HG02610 (cell line): ENCODE measurements at regions not wholly inside any gene's neighbourhood (a gene's known extent, or its start where the extent isn't known, plus 50 kb on each side); places are given as distances from the start of the nearest gene placed in this dataset.
"Not testable (repeated sequence)": the region's sequence is repeated elsewhere in the genome, so short reads cannot be mapped to it uniquely, and the experiment has no call there.

Source experiments
- ATAC-seq: cut with Tn5 transposase; IDR thresholded peaks from one replicate; pipeline ENCODE4 v1.9.1; 2021; ENCODE audit warnings: mild to moderate bottlenecking, moderate library complexity; ENCODE audit not compliant: unreplicated experiment

DNA sequence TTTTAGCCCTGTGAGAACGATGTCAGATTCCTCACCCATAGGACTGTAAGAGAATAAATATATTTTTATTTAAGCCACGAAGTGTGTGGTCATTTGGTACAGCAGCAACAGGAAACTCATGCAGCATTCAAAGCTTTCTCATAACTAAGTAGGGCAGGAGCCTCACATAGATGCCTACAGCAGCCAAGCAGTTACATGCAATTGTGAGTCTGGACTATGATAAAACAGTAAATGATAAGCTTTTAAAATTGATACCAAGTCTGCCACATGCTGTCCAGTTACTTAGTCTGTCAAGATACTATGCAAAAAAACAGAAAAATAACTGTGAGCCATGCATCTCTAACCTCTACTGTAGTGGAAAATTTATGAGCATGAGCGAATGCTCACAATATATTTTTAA is 359.6 kb downstream of the HS3ST1 start:
- no peak for ATAC-seq

DNA sequence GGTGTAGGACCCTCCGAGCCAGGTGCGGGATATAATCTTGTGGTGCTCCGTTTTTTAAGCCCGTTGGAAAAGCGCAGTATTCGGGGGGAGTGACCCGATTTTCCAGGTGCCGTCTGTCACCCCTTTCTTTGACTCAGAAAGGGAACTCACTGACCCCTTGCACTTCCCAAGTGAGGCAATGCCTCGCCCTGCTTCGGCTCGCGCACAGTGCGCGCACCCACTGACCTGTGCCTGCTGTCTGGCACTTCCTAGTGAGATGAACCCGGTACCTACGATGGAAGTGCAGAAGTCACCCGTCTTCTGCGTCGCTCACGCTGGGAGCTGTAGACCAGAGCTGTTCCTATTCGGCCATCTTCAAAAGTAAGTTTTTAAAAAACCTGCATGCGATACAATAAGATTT is 362.1 kb downstream of the HS3ST1 start:
- not testable (repeated sequence) for ATAC-seq

DNA sequence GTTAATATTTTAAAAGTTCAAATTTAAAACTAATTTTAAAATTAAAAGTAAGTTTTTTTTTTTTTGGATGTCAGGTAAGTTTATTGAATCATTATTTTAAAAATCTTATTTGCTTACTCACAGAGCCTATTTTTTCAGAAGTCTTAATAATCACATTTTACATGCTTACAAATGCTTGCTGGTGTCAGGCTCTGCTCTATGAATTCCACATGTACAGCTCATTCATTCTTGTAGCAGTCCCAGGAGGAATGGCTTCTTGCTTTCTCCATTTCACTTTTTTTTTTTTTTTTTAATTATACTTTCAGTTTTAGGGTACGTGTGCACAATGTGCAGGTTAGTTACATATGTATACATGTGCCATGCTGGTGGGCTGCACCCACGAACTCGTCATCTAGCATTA is 368.1 kb downstream of the HS3ST1 start:
- not testable (repeated sequence) for ATAC-seq

DNA sequence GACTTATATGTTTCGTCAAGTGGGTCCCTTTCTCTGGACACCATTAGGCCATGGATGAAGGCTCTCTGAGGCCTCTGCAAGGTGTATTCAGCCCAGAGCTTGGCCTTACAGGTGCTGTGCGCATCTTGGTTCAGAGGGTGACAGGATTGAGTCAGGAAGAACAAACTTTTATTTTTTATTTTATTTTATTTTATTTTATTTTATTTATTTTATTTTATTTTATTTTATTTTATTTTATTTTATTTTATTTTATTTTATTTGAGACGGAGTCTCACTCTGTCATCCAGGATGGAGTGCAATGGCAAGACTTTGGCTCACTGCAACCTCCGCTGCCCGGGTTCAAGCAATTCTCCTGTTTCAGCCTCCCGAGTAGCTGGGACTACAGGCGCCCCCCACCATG is 370.4 kb upstream of the CLNK start:
- not testable (repeated sequence) for ATAC-seq

DNA sequence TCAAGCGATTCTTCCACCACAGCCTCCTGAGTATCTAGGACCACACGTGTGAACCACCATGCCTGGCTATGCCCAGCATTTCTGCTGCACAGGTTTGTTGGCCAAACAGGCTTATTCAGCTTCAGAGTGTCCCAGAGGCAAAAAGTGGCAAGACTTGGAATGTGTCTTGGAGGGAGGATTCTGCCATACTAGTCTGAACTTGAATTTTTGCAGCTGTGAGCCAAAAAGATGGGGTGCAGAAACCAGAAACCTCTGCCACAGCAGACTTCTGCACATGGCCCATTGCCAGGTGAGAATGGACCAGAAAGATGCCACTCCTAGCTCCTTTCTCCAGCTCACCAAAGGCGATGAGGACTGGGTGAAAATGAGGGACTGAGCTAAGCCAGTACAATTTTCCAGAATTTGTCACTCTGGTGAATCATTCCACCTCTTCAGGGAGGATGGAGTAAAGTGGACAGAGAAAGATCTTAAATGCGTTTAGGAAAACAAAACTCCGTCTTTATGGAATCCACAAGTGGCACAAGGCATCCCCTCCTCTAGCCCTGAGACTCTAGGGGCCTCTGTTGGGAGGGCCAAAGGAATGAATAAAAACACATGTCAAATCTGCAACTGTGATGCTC is 369.1 kb upstream of the CLNK start:
- ATAC-seq = no peak

DNA sequence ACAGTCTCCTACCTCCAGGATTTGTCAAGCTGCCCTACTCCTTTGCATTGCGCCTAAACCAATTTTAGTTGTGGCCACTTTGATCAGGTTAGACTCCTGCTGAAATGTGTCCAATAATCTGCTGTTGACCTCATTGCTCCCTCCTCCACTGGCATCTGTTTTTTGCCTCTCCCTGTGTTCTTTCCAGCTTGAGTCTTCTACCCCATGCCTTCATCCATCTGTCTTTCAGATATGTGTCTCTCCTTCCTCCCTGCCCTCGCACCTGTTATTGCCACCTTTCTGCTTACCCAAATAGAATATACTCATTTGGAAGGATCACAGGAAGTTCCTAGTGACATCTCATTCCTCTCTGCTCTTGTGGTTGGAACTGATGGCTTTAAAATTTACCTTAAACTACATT is 366.6 kb upstream of the CLNK start:
- no peak for ATAC-seq

DNA sequence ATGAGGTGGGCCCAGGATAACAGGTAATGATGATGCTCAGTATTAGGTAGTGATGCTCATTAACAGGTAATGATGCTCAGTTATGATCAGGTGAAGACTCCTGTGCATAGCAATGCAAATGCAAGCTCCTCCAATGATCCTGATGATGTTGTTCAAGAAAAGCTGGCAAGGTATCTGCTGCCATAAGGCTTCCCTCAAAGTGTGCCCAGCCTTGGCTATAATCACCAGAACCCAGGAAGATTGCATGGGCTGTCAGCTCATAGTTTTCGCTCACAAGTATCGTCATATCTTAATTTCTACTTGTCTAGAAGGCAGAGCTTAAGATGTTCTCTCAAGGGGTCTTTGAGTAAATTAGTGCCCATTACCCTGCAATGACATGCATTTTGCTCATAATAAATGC is 366.2 kb upstream of the CLNK start:
- no peak for ATAC-seq

DNA sequence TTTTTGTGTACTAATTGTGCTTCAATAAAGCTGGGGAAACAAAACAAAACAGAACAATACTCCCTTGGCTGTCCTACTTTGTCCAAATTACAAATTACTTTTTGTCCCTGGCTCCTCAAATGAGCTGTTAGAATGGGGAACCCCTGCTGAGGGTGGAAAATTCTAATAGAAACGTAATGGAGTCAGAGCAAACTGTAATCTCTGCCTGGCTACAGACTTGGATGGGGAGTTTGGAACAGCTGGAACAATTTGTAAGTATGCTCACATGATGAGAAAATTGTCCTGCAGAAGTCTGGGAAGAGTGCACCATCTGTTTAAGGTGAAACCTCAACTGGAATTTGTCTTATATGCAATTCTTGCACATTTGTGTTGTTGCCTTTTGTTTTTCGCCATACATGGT is 364.4 kb upstream of the CLNK start:
- ATAC-seq = no peak

DNA sequence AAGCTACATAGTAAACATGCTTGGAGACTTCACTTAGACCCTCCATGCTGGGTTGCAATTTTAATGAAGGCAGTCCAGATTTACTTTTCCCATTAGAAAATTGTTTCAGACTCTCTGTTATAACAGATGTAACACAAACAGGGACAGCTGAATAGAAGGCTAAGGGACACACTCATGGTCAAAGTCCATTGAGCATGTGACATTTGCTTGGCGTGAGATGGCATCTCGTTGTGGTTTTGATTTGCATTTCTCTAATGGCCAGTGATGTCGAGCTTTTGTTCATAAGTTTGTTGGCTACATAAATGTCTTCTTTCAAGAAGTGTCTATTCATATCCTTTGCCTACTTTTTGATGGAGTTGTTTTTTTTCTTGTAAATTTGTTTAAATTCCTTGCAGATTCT is 358.2 kb upstream of the CLNK start:
- no peak for ATAC-seq

DNA sequence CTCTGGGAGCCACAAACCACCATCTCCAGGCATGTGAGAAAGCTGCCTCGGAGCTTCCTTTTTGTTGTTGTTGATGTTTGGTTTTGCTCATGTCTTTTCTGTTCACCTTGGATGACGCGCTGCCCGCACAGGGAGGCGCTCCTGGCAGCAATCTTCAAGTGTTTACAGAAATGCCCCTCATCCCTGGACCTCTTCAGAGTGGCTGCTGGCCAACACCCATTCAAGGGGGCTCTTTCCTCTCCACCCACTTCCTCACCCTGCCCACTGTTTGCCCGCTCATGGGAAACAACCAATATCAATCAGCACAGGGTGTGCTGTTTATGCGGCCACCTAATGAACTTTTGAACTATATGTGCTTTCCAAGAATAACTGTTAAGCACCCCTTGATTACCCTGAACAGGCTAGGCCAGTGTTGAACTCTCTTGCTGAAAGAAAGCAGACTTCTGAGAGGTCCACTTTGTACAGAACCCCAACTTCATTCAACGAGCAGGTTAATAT is 355.1 kb upstream of the CLNK start:
- ATAC-seq = no peak

DNA sequence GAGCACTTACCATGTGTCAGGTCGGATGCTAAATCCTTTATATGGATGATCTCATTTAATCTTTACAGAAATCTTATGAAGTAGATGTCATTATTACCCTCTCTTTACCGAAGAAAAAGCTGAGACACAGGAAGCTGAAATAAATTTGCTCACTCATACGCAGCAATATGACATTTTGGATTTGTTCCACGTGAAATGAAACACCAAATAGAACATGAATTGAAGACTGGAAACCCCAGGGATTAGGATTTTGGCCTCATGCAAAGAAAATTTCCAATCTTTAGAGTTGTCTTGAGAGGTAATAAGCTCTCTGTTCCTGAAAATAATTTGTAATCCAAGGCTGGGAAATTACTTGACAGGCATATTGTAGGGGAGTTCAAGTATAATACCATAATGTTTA is 354.4 kb upstream of the CLNK start:
- no peak for ATAC-seq

DNA sequence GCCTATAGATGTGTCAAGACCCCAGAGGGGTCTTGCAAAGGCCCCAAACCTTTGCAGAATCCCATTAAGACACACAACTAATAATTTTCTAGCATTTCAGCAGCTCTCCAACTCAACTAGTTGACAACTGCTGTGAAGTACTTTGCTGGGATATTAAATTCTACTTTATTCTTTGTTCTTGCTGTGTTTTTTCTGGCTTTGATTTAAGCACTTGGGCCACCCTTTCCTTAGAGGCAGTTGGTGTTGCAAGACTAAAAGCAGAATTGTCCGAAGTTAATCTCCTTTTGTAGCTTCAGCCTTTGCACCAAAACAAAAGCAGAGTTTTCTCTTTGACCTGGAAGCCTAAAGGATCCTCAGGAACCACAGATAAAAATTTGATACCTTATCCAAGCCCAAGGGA is 353.1 kb upstream of the CLNK start:
- ATAC-seq = no peak

DNA sequence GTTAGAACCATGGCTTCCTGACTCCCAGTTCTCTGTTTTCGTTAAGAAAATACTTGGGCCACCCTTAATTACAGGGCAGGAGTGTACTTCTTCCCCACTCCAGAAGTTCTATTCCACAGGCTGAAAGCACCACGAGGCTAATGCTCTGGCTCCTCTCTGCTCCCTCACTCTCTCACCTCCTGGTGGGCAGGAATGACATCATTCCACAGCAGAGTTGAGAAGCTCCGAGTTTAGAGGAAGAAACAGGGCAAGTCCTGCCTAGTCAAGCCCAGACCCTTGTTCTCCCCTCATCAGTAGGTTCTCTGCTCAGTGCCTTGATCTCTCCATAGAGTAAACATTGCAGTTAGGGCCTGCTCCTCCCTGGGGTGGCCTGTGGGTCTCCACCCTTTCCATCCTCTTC is 343.8 kb upstream of the CLNK start:
- ATAC-seq = no peak

DNA sequence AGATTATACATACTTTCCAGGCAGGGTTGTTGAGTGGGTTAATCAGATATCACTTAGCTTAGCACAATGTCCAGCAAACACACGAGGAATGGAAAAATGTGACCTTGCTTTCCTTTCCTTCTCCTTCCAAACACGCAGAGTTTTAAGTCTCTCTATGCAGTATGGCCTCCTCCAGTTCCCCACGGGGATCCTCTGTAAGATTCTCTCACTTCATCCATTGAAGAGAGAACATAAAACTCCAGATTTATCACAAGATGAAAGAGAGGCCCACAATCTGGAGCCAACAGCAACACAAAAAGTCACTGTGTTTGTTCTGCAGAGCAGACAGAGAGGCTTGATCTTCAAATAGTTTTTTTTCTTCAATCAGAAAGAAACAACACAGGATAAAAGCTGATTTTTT is 336.8 kb upstream of the CLNK start:
- no peak for ATAC-seq

DNA sequence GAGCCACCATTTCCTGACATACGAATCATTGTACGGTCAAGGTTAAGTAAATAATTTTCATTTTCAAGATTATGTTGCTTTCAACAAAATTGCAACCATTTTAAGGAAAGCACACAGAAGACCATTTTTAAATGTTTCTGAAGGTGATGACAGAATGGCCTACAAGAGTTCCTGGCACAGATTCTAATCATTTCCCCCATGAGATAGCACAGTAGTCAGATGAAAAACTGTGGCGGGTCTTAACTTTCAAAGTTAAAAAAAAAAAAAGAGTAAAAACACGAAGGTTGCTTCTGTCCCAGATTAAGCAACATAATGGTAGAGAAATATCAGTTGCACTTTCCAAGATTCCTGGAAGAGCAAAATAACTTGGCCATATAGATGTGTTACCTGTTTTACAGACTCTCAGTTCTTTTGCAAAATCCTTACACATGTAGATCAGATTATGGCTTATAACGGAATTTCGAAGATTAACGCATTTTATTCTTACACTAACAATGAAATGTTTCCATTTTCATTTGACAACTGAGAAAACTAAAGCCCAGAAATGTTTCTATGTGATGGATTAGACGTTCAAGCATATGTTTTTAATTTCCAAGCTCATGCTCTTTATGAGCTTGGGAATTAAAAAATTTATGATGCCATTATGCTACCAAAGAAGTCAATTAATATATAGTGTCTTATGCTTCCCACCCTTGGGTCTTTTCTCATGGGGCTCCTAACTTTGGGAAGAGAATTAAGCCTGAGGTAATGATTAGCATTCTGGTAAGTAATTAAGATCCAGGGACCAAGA is 335.1 kb upstream of the CLNK start:
- ATAC-seq = no peak

DNA sequence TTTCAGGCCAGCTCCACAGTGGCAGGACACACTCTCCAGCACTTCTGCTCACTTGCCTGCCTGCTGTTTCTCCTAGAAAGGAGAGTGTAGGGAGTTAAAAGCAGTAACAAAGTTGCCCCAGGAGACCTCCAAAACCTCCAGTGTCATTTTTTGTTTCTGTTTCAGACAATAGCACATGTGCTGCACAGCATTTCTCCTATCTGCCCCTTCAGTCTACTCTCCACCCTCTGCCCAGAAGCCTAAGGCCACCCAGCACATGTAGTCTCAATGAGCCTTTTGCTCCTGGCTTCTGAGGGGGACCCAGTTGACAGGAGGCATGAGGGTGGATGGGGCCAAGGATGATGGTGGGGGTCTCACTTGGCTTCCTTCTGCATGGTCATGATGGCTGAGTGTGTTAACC is 329.6 kb upstream of the CLNK start:
- ATAC-seq = no peak

DNA sequence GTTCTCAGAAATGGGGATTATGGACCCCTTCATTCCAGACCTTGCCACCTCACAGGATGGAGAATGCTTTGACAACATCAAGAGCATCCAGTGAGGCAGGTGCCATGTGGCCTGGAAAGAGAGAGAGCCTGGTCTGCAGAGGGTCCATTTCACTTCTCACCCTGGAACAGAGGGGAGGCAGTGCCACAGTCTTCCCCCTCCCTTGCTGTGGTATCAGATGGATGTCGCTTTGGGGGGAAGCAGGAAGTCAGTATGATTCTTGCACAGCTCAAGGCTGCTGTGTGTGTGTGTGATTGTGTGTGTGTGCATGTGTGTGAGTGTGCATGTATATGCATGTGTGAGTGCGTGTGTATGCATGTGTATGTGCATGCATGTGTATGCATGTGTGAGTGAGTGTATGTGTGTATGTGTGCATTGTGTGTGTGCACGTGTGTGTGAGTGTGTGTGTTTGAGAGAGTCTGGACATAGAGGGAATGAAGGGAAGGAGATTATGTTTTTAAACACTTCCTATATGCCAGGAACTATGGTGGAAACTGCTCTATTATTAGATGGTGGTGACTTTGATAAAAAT is 328.6 kb upstream of the CLNK start:
- ATAC-seq = no peak

DNA sequence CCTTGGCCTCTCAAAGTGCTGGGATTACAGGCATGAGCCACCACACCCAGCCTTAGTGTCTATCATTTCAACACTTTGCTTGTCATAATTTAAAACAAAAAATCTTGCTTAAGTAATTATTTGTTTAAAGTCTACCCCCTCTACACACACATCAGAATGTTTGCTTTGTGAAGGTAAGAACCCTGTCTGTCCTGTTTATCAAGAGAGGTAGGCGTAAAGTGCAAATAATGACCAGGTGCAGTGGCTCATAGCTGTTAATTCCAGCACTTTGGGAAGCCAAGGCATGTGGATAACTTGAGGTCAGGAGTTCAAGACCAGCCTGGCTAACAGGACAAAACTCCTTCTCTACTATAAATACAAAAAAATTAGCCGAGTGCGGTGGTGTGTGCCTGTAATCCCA is 326.7 kb upstream of the CLNK start:
- no peak for ATAC-seq

DNA sequence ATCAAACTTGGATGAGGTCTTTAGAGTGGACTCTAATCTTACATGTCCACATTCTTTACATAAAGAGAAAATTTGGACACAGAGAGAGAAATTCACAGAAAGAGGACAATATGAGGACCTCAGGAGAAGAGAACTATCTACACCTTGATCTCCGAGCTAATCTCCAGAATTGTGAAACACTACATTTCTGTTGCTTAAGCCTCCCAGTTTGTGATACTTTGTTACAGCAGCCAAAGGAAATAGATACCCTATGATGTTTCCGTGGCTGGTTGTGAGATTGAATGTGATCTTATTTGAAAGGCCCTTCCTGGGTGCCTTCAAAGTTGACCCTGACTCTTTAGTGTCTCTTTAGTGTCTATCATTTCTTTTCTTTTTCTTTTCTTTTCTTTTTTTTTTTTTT is 326.1 kb upstream of the CLNK start:
- ATAC-seq = no peak

DNA sequence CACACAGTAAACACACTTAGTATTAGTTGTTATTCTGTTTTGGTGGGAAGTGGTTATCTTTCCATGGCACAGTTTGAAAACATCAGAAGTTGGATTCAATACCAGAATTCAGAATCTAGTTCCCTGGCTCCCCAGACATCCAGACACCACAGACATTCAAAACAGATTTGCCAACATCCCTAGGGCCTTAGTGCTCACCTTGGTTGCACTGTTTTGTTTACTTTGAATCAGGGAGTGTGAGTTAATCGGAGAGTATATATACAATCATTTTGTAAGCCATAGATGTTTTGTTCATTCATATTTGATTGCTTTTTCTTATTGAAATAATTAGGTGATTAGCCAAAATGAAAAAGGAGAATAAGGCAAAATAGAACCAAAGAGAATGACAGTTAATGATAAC is 324.7 kb upstream of the CLNK start:
- ATAC-seq = no peak

DNA sequence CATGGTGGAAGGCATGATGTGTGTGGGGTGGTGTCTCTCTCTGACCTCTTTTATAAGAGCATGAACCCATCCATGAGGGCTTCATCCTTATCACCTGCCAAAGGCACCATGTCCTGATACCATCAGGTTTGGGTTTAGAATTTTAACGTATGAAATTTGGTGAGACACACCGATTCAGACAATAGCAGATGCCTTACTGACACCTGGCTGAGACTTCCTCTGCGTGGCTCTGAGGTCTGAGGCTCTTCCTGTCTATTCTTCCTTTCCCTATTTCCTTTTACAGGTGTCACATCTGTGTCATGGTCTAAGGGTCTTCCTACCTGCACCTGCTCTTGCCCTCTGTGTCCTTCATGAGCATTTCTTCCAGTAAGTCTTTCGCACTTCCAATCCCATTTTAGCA is 320.7 kb upstream of the CLNK start:
- no peak for ATAC-seq

DNA sequence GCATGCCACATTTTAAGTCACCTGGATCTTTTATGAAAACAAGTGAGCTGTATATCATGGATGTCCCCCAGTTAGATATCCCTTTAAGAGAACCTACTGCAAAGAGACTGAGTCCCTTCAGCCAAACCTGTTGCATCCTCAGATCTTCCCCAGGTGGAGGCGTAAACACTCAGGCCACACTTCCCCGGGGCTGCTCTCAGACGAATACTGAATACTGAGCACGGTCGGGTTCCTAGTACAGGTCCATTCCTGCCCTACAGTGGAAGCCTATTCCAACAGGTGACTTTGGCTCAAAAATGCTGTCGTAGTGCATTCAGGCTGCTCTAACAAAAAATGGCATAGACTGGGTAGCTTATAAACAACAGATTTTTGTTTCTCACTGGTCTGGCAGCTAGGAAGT is 320.2 kb upstream of the CLNK start:
- ATAC-seq = no peak
